AG04450 (cell line): ENCODE measurements at regions not wholly inside any gene's neighbourhood (a gene's known extent, or its start where the extent isn't known, plus 50 kb on each side); places are given as distances from the start of the nearest gene placed in this dataset.

Experiments
- CTCF ChIA-PET: fragments of 300-600, 350-600 bp; formaldehyde crosslinking; extraction: SDS; loops from one replicate; lab custom pipeline; 2022; ENCODE audit warnings: antibody characterized with exemption, inconsistent platforms; lab: Charles Lee
- POLR2A ChIA-PET: fragments of 350-600 bp; formaldehyde crosslinking; extraction: SDS; loops from one replicate; lab custom pipeline; 2021; ENCODE audit warnings: antibody characterized with exemption, inconsistent platforms; lab: Yijun Ruan, JAX
- DNase-seq: peaks from one replicate; pipeline ENCODE4 v3.0.0-alpha.2; 2011; ENCODE audit warnings: low read depth, low spot score
- H3K27ac ChIP-seq: one replicate; pipeline ENCODE4 v1.5.1; 2012; ENCODE audit warnings: low read depth, low read length, control low read depth
- H3K27me3 ChIP-seq: one replicate; pipeline ENCODE4 v1.6.0; 2012; ENCODE audit warnings: low read length; ENCODE audit not compliant: control insufficient read depth, insufficient read depth
- H3K4me3 ChIP-seq: 2 replicates; pipeline ENCODE4 v1.5.1; 2011; ENCODE audit warnings: mild to moderate bottlenecking, low read depth, low read length, control low read depth
- H3K9me3 ChIP-seq: 2 replicates; pipeline ENCODE4 v1.5.1; 2012; ENCODE audit warnings: low read length; ENCODE audit not compliant: control insufficient read depth, insufficient read depth
- TF ChIP-seq, protein P1 (sequence below): IDR thresholded peaks from 2 replicates; pipeline ENCODE4 v1.5.1; 2011; ENCODE audit warnings: low read depth, low read length, control low read depth, inconsistent platforms

DNA sequence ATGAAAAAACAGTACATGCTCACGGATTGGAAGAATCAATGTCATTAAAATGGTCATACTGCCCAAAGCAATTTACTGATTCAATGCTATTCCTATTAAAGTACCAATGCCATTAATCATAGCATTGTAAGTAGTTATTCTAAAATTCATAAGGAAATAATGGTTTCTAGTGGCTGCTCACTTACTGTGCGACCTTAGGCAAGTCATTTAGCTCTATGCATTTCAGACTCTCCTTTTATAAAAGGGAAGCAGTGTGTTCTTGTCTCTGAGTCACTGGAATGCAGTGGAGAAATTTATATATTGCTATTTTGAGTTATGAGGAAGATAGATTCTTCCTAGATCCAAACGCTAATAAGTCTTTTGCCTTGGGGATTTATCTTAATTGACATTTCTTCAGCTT lies 174.8 kb downstream of the KCNA4 start:
- Histone ChIP-seq H3K9me3 (no peaks in the 10 kb centered on the region), H3K4me3 (no peak overlapping the region), H3K27ac (no peak overlapping the region), H3K27me3 (no peaks in the 10 kb centered on the region)
- DNase-seq = no peak
- TF ChIP-seq, protein P1, sequence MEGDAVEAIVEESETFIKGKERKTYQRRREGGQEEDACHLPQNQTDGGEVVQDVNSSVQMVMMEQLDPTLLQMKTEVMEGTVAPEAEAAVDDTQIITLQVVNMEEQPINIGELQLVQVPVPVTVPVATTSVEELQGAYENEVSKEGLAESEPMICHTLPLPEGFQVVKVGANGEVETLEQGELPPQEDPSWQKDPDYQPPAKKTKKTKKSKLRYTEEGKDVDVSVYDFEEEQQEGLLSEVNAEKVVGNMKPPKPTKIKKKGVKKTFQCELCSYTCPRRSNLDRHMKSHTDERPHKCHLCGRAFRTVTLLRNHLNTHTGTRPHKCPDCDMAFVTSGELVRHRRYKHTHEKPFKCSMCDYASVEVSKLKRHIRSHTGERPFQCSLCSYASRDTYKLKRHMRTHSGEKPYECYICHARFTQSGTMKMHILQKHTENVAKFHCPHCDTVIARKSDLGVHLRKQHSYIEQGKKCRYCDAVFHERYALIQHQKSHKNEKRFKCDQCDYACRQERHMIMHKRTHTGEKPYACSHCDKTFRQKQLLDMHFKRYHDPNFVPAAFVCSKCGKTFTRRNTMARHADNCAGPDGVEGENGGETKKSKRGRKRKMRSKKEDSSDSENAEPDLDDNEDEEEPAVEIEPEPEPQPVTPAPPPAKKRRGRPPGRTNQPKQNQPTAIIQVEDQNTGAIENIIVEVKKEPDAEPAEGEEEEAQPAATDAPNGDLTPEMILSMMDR = no peak
- CTCF ChIA-PET = interaction anchor here (0.6 kb wide), 1 partner anchor 1076 kb away, joined by 3 read pairs; no protein-coding TSS in a partner anchor
- POLR2A ChIA-PET = no interaction called here

DNA sequence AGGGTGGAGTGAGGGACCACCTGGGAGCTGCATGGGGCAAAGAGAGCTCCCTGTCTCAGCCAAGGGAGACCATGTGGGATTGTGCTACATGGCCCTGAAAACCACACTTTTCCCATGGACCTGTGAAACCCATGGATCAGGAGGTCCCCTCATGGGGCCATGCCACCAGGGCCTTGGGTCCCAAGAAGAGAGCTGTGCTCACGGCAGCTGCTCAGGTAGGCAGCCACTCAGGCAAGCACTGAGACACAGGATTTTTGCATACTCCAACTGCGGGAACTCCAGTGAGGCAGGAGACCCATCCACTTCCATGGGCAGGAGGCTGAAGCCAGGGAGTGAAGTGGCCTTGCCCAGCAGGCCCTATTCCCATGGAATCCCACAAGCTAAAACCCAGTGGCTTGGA lies 190.0 kb downstream of the KCNA4 start:
- no peak for DNase-seq

DNA sequence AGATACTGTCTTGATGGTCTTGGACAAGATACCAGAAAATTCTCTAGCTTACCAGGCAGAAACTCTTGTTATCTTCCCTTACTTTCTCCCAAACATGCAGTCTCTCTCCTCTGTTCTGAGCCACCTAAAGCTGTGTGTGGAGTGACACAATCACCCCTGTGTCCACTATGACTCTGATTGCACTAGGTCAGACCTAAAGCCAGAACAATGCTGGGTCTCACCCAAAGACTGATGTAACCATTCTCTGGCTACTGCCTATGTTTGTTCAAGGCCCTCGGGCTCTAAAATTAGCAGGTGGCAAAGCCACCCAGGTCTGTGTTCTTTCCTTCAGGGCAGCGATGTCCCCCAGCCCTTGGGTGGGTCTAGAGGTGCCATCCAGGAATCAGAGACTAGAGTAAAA lies 200.5 kb downstream of the KCNA4 start:
- CTCF ChIA-PET = no interaction called here
- TF ChIP-seq, protein P1 = no peak
- POLR2A ChIA-PET = no interaction called here
- H3K9me3 ChIP-seq = peaks cover 5% of the 10 kb centered on the region; the same call in 1 of the 2 replicates
- no peaks in the 10 kb centered on the region for H3K27me3 ChIP-seq
- no peak for DNase-seq
- H3K4me3 ChIP-seq = no peak overlapping the region
- no peak overlapping the region for H3K27ac ChIP-seq

More for the DNA sequence above, 190.0 kb downstream of the KCNA4 start:
- Histone ChIP-seq H3K27ac (no peak overlapping the region), H3K9me3 (peaks cover 11% of the 10 kb centered on the region), H3K4me3 (no peak overlapping the region), H3K27me3 (no peaks in the 10 kb centered on the region)
- CTCF ChIA-PET = no interaction called here
- POLR2A ChIA-PET = no interaction called here
- TF ChIP-seq, protein P1 = no peak

DNA sequence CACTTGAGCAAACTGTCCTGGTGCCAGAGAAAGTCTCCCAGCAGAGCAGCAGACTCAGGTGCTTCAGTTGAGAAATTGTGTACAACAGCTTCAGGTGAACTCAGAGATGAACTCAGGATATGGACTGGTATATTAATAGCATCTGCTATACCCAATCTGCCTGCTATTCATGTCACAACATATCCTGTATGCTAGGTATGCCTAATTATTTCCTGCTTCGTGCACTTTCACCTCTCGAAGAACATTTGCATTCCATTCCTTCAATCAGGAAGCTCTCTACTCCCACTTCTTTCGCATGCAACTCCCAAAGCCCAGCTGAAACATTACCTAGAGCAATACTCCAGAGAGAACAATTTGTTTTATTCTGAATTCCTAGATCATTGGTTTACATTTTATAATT lies 207.7 kb downstream of the KCNA4 start:
- H3K9me3 ChIP-seq = no peaks in the 10 kb centered on the region; the same call in 1 of the 2 replicates
- H3K27ac ChIP-seq = no peak overlapping the region
- H3K27me3 ChIP-seq = no peaks in the 10 kb centered on the region
- H3K4me3 ChIP-seq = no peak overlapping the region
- DNase-seq = no peak
- ChIA-PET CTCF (no interaction called here), POLR2A (no interaction called here)
- TF ChIP-seq, protein P1 = no peak

DNA sequence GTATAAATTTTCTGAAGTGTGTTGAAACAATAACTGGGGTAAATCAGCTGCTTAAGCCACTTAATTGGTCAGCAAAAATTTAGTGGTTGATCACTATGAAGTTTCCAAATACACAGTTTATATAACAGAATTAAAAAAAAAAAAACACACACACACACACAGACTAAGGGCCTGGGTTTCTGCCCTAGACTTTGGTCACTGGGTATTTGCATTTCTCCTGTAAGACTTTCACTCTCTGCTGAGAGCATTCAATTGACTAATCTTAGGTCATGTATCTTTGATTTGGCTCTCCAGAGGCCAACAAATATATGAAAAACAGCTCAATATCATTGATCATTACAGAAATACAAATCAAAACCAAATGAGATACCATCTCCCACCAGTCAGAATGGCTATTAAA lies 214.3 kb downstream of the KCNA4 start:
- Histone ChIP-seq H3K27ac (no peak overlapping the region), H3K9me3 (no peaks in the 10 kb centered on the region; the same call in 1 of the 2 replicates), H3K27me3 (no peaks in the 10 kb centered on the region), H3K4me3 (no peak overlapping the region)
- TF ChIP-seq, protein P1 = no peak
- POLR2A ChIA-PET = no interaction called here
- CTCF ChIA-PET = no interaction called here
- DNase-seq = no peak
